Astrocyte of the cerebellum (primary cell): ENCODE measurements at regions not wholly inside any gene's neighbourhood (a gene's known extent, or its start where the extent isn't known, plus 50 kb on each side); places are given as distances from the start of the nearest gene placed in this dataset.

Experiments
- DNase-seq: peaks from one replicate; pipeline ENCODE4 v3.0.0-alpha.2; 2011; ENCODE audit warnings: low read depth
- H3K4me3 ChIP-seq: 2 replicates; pipeline ENCODE4 v1.5.1; 2011; ENCODE audit warnings: mild to moderate bottlenecking, low read depth, low read length, moderate library complexity
- in situ Hi-C: cut with HindIII; loops from 2 replicates; pipeline ENCODE4 v1.10.0; 2017; ENCODE audit warnings: low sequenced_read_pairs
- TF ChIP-seq, protein P1 (sequence below): IDR thresholded peaks from 2 replicates; pipeline ENCODE4 v1.5.1; 2012; ENCODE audit warnings: low read length, low read depth, moderate library complexity, mild to moderate bottlenecking; ENCODE audit errors: missing control alignments

DNA sequence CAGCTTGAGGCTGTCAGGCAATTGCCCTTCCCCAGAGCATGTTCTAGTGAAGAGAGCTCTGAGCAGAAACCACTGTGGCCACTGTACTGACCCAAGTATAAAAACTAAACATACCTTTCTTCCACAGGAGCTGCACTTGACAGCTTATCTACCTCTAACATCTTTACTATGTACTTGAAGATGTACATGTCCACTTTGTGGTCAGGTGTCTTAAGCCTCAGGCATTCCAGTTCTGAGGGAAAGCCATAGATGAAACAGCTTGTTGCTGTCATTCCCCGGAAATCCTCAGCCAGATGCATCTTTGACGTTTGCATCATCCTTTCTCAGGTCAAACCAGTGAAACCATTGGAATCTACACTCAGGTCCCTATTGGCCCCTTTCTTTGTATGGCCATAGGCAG, 70.4 kb downstream of the CHRM3 start:
- in situ Hi-C loops = no loop called here
- no peak for DNase-seq
- H3K4me3 ChIP-seq = no peak overlapping the region
- TF ChIP-seq, protein P1, sequence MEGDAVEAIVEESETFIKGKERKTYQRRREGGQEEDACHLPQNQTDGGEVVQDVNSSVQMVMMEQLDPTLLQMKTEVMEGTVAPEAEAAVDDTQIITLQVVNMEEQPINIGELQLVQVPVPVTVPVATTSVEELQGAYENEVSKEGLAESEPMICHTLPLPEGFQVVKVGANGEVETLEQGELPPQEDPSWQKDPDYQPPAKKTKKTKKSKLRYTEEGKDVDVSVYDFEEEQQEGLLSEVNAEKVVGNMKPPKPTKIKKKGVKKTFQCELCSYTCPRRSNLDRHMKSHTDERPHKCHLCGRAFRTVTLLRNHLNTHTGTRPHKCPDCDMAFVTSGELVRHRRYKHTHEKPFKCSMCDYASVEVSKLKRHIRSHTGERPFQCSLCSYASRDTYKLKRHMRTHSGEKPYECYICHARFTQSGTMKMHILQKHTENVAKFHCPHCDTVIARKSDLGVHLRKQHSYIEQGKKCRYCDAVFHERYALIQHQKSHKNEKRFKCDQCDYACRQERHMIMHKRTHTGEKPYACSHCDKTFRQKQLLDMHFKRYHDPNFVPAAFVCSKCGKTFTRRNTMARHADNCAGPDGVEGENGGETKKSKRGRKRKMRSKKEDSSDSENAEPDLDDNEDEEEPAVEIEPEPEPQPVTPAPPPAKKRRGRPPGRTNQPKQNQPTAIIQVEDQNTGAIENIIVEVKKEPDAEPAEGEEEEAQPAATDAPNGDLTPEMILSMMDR = no peak

DNA sequence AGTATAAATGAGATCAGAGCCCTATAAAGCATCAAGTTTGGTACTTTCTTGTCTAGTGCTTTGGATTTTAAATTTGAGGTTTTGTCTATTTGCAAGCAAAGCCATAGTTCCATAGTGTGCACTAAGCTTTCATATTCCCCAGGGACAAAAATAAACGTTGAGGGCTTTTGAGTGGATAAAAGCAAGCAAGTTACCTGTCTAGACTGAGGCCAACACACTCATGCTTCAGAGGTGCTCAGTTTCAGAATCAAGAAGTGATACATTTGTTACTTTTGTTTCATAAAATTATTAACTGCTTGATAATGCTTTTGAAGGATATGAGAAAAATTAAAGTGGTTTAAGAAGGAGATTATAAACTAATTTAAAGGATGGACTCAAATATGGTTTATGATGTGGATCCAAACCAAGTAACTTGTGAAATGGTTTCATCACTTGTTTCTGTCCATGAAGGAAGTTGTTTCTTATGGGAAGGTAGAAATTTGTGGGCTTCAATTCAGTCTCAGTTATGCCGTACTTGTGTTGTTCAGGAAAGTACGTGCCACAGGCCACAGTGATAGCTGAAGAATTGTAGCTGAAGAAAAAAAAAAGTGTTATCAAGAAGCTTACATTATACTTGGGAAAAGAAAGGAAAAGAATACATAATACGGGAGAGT, 71.2 kb downstream of the CHRM3 start:
- no peak for DNase-seq
- H3K4me3 ChIP-seq = no peak overlapping the region
- TF ChIP-seq, protein P1 = no peak
- in situ Hi-C loops = no loop called here

DNA sequence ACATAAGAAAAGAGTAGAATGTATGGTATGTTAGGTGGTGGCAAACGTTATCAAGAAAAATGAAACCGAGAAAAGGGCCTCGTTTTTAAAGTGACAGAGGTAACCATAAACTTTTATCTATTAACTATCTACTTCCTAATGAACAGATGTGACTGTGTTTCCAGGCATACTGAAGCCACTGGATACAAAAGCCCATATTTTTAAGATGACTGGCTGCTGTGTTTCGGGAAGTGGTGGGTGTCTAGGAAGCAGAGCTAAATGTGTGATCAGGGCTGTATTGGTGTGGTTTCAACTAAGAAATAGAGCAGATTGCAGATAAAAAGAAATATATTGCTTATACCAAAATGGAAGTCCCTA, 71.8 kb downstream of the CHRM3 start:
- no peak overlapping the region for H3K4me3 ChIP-seq
- no peak for DNase-seq
- in situ Hi-C loops = no loop called here
- TF ChIP-seq, protein P1 = no peak

DNA sequence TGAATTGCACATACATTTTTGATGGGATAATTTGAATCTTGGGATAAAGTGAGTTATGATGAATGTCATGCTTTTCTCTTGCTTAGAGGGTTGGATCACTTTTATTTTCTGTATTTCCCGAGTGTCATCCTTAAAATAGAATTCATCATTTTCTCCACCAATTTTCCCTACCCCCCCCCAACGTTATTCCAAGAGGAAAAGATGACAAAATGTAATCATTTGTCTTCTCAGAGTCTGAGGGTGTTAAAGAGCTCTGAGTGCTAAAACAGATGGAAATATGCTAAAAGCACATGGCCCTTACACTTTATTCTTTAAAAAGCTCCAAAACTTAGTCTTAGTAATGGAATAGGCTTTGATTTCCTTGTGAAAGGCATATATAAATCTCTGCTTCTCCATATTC, 81.4 kb downstream of the CHRM3 start:
- in situ Hi-C loops = no loop called here

DNA sequence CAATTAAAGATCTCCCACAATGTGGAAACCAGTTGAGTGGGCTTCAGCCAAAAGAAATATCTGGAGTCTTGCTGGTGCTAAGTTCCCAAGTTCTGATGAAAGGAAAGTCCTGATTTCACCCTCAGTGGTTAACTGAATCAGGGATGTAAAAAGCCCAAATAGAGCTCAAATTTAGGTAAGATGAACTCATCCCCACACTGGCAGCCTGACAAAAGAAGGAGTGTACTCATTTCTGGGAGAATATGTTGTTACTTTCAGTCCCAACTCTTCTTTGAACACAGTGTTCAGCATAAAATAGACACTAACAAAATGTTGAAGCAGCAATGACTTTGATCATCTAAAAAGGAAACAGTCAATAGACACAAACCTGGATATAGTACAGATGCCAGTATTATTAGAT, 91.7 kb downstream of the CHRM3 start:
- H3K4me3 ChIP-seq = no peak overlapping the region
- TF ChIP-seq, protein P1 = no peak
- DNase-seq = no peak
- in situ Hi-C loops = no loop called here

More for the DNA sequence above, 81.4 kb downstream of the CHRM3 start:
- TF ChIP-seq, protein P1 = no peak
- H3K4me3 ChIP-seq = no peak overlapping the region
- no peak for DNase-seq

DNA sequence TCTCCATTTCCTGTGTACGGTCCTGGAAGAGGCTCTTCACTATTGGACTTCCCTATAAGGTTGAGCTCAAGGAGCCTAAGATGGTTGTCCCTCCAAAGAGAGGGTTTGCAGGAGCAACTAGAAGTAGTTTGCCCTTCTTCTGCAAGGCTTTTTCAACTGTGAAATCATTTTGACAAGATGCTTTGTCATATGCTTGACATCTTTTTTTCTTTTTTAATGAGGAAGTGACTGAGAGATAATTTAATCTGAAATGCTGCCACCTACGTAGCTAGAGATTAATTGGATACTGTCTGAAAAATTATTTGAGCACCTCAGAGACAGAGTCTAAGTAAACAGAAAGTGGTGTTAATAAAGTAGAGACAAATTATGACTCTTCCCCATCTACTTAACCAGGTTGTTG, 97.0 kb downstream of the CHRM3 start:
- no peak for DNase-seq
- TF ChIP-seq, protein P1 = no peak
- no peak overlapping the region for H3K4me3 ChIP-seq
- in situ Hi-C loops = no loop called here
